ENCODE measurements at regions not wholly inside any gene's neighbourhood (a gene's known extent, or its start where the extent isn't known, plus 50 kb on each side); places are given as distances from the start of the nearest gene placed in this dataset.
"Not testable (repeated sequence)": the region's sequence is repeated elsewhere in the genome, so short reads cannot be mapped to it uniquely, and the experiment has no call there.

GRCh38 chr13:111625526-111626315 is 305.3 kb downstream of the TEX29 start:
- no peak for DNase-seq

GRCh38 chr13:111626371-111627305 is 306.2 kb downstream of the TEX29 start:
- no peak for DNase-seq

- DNase-seq: no peak
Measured at GRCh38 chr13:111627596-111627995, 307.2 kb downstream of the TEX29 start.

- DNase-seq: no peak
Measured at GRCh38 chr13:111629016-111629415, 308.6 kb downstream of the TEX29 start.

GRCh38 chr13:111629457-111629856 is 309.0 kb downstream of the TEX29 start:
- DNase-seq: no peak

- no peak for DNase-seq
Measured at GRCh38 chr13:111629926-111630325, 309.5 kb downstream of the TEX29 start.

- no peak for DNase-seq
Measured at GRCh38 chr13:111630406-111630805, 310.0 kb downstream of the TEX29 start.

- DNase-seq: not testable (repeated sequence)
Measured at GRCh38 chr13:111631271-111631670, 310.8 kb downstream of the TEX29 start.

- no peak for DNase-seq
Measured at GRCh38 chr13:111632906-111633305, 312.5 kb downstream of the TEX29 start.

GRCh38 chr13:111633401-111633800 is 313.0 kb downstream of the TEX29 start:
- no peak for DNase-seq

- no peak for DNase-seq
Measured at GRCh38 chr13:111634410-111634809, 314.0 kb downstream of the TEX29 start.

- DNase-seq: no peak
Measured at GRCh38 chr13:111636271-111636670, 315.8 kb downstream of the TEX29 start.

GRCh38 chr13:111636804-111637203 is 316.4 kb downstream of the TEX29 start:
- DNase-seq: no peak

GRCh38 chr13:111637365-111637764 is 316.9 kb downstream of the TEX29 start:
- no peak for DNase-seq

- DNase-seq: no peak
Measured at GRCh38 chr13:111638233-111638632, 317.8 kb downstream of the TEX29 start.

GRCh38 chr13:111639196-111639705 is 318.8 kb downstream of the TEX29 start:
- DNase-seq: no peak

GRCh38 chr13:111640006-111640405 is 319.6 kb downstream of the TEX29 start:
- DNase-seq: no peak

GRCh38 chr13:111640476-111640875 is 320.0 kb downstream of the TEX29 start:
- DNase-seq: no peak

GRCh38 chr13:111642156-111642767 is 321.8 kb downstream of the TEX29 start:
- DNase-seq: no peak

GRCh38 chr13:111644750-111645149 is 324.3 kb downstream of the TEX29 start:
- no peak for DNase-seq

- DNase-seq: no peak
Measured at GRCh38 chr13:111645198-111645597, 324.8 kb downstream of the TEX29 start.

GRCh38 chr13:111645598-111646455 is 325.4 kb downstream of the TEX29 start:
- DNase-seq: no peak

Measured in dermis blood vessel endothelial cell (primary cell).